ENCODE measurements at regions not wholly inside any gene's neighbourhood (a gene's known extent, or its start where the extent isn't known, plus 50 kb on each side); places are given as distances from the start of the nearest gene placed in this dataset.

DNA sequence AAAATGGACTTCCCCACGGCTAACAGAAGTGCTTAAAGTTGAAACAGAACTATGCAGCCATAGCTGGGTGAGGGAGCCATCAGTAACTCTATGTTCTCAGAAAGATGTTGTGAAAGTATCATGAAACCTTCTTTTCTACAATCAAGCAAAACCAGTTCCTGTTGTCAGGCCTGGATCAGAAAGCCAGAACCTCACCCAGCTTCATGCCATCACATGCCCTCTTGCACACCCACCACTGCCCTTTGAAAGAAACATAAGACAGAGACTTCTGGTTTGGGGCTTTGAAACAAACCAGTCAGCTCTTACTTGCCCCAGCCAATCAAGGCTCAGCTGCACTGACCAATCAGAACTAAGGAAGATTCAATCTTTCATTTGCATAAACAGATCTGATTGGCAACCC lies 230.8 kb upstream of the FERD3L start:
- no peak for TF ChIP-seq EZH2phosphoT487 (IDR thresholded peaks at IDR 0.05; ENCODE audit: borderline replicate concordance, low read length)
- TF ChIP-seq, protein P1, sequence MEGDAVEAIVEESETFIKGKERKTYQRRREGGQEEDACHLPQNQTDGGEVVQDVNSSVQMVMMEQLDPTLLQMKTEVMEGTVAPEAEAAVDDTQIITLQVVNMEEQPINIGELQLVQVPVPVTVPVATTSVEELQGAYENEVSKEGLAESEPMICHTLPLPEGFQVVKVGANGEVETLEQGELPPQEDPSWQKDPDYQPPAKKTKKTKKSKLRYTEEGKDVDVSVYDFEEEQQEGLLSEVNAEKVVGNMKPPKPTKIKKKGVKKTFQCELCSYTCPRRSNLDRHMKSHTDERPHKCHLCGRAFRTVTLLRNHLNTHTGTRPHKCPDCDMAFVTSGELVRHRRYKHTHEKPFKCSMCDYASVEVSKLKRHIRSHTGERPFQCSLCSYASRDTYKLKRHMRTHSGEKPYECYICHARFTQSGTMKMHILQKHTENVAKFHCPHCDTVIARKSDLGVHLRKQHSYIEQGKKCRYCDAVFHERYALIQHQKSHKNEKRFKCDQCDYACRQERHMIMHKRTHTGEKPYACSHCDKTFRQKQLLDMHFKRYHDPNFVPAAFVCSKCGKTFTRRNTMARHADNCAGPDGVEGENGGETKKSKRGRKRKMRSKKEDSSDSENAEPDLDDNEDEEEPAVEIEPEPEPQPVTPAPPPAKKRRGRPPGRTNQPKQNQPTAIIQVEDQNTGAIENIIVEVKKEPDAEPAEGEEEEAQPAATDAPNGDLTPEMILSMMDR (conservative IDR thresholded peaks at IDR 0.05; ENCODE audit: low read depth, low read length) = no peak
- TF ChIP-seq EZH2 (IDR thresholded peaks at IDR 0.05; ENCODE audit: low read length, unreplicated experiment) = no peak
- Histone ChIP-seq H4K20me1 (ENCODE audit: low read length) (no peaks in the 10 kb centered on the region), H3K27ac (ENCODE audit: low read length) (no peak overlapping the region), H3K4me2 (ENCODE audit: low read length) (no peak overlapping the region), H2AFZ (ENCODE audit: low read length) (no peak overlapping the region), H3K79me2 (ENCODE audit: low read length) (no peaks in the 10 kb centered on the region), H3K4me1 (ENCODE audit: insufficient read depth, low read length) (no peaks in the 10 kb centered on the region; the same call in 1 of the 2 replicates), H3F3A (ENCODE audit: low read length, unreplicated experiment) (no peaks in the 10 kb centered on the region), H3K9me2 (replicated peaks; ENCODE audit: low read length) (no peaks in the 10 kb centered on the region), H3K9ac (ENCODE audit: low read length) (no peak overlapping the region), H3K27me3 (ENCODE audit: low read length) (no peaks in the 10 kb centered on the region), H3K4me3 (ENCODE audit: low read length) (no peak overlapping the region), H3K36me3 (ENCODE audit: low read depth, low read length) (no peaks in the 10 kb centered on the region), H3K9me3 (ENCODE audit: low read length) (no peaks in the 10 kb centered on the region)
- ChIA-PET POLR2A (ENCODE audit: unreplicated experiment) (no interaction called here), CTCF (no interaction called here)
- intact Hi-C loops (cut with micrococcal nuclease) = no loop called here
- no peak for DNase-seq
- BruUV-seq (replicated peaks) = no TSS peak
- no peak for ATAC-seq

DNA sequence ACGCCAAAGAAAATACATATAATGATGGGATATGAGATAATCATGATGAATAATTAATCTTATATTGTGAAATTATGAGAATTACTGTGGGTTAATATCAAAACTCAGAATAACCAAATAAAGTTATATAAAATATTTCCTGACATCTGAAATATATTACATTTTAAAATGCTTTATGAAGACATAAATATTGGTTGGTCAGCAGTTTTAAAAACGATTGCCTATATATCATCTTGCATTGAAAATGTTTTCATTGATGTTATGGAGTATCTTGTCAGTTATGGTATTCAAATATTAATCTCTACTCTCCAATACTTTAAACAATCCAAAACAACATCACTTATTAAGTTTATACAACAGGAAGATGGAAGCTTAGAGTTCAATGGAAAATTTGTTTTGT lies 228.1 kb upstream of the FERD3L start:
- TF ChIP-seq, protein P1 (conservative IDR thresholded peaks at IDR 0.05; ENCODE audit: low read depth, low read length) = no peak
- no peak for TF ChIP-seq EZH2phosphoT487 (IDR thresholded peaks at IDR 0.05; ENCODE audit: borderline replicate concordance, low read length)
- no peak for TF ChIP-seq EZH2 (IDR thresholded peaks at IDR 0.05; ENCODE audit: low read length, unreplicated experiment)
- Histone ChIP-seq H3K4me1 (ENCODE audit: insufficient read depth, low read length) (no peaks in the 10 kb centered on the region; the same call in 1 of the 2 replicates), H3K4me3 (ENCODE audit: low read length) (no peak overlapping the region), H3K4me2 (ENCODE audit: low read length) (no peak overlapping the region), H3K9me3 (ENCODE audit: low read length) (no peaks in the 10 kb centered on the region), H3K9ac (ENCODE audit: low read length) (no peak overlapping the region), H3K27me3 (ENCODE audit: low read length) (no peaks in the 10 kb centered on the region; the same call in 1 of the 2 replicates), H3K27ac (ENCODE audit: low read length) (no peak overlapping the region), H4K20me1 (ENCODE audit: low read length) (no peaks in the 10 kb centered on the region), H3F3A (ENCODE audit: low read length, unreplicated experiment) (no peaks in the 10 kb centered on the region), H2AFZ (ENCODE audit: low read length) (no peak overlapping the region), H3K9me2 (replicated peaks; ENCODE audit: low read length) (no peaks in the 10 kb centered on the region), H3K79me2 (ENCODE audit: low read length) (no peaks in the 10 kb centered on the region), H3K36me3 (ENCODE audit: low read depth, low read length) (no peaks in the 10 kb centered on the region)
- no TSS peak for BruUV-seq (replicated peaks)
- ATAC-seq = no peak
- CTCF ChIA-PET = no interaction called here
- no peak for DNase-seq
- intact Hi-C loops (cut with micrococcal nuclease) = no loop called here
- POLR2A ChIA-PET (ENCODE audit: unreplicated experiment) = no interaction called here

DNA sequence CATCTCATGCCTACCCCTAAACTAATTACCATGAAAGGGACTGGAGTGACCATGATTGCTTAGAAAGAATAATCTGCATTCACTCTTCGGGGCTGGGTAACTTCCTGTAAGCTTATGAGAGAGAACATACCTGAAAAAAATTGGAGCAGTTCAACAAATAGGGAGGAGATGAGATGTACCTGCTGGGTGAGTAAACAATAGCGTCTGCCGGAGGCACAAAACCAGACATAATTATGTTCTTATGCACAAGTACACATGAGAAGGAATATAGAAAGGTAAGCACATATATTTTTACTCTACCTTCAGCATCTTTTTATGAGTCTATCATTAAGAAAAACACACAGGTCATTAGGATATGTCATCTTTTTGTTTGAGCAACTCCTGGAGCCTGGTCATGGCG lies 224.6 kb upstream of the FERD3L start:
- Histone ChIP-seq H3K27me3 (ENCODE audit: low read length) (no peaks in the 10 kb centered on the region; the same call in 1 of the 2 replicates), H3K9me2 (replicated peaks; ENCODE audit: low read length) (no peaks in the 10 kb centered on the region), H3K4me1 (ENCODE audit: insufficient read depth, low read length) (no peaks in the 10 kb centered on the region), H3K4me2 (ENCODE audit: low read length) (no peak overlapping the region), H3K27ac (ENCODE audit: low read length) (no peak overlapping the region), H3K9ac (ENCODE audit: low read length) (no peak overlapping the region), H3K9me3 (ENCODE audit: low read length) (no peaks in the 10 kb centered on the region), H4K20me1 (ENCODE audit: low read length) (no peaks in the 10 kb centered on the region), H3K4me3 (ENCODE audit: low read length) (no peak overlapping the region), H2AFZ (ENCODE audit: low read length) (no peak overlapping the region), H3K79me2 (ENCODE audit: low read length) (no peaks in the 10 kb centered on the region), H3K36me3 (ENCODE audit: low read depth, low read length) (no peaks in the 10 kb centered on the region), H3F3A (ENCODE audit: low read length, unreplicated experiment) (no peaks in the 10 kb centered on the region)
- TF ChIP-seq, protein P1 (conservative IDR thresholded peaks at IDR 0.05; ENCODE audit: low read depth, low read length) = no peak
- TF ChIP-seq EZH2phosphoT487 (IDR thresholded peaks at IDR 0.05; ENCODE audit: borderline replicate concordance, low read length) (no peak), EZH2 (IDR thresholded peaks at IDR 0.05; ENCODE audit: low read length, unreplicated experiment) (no peak)
- CTCF ChIA-PET = no interaction called here
- intact Hi-C loops (cut with micrococcal nuclease) = no loop called here
- ATAC-seq = no peak
- DNase-seq = no peak
- no TSS peak for BruUV-seq (replicated peaks)
- POLR2A ChIA-PET (ENCODE audit: unreplicated experiment) = no interaction called here

Measured in PC-3 (cell line).